ENCODE measurements at regions not wholly inside any gene's neighbourhood (a gene's known extent, or its start where the extent isn't known, plus 50 kb on each side); places are given as distances from the start of the nearest gene placed in this dataset.

- H3K9ac ChIP-seq (ENCODE audit: low read length) = no peak overlapping the region
- no peaks in the 10 kb centered on the region for H3K9me3 ChIP-seq (ENCODE audit: low read length)
- no peak overlapping the region for H2AFZ ChIP-seq (ENCODE audit: low read depth, low read length)
- no peak overlapping the region for H3K27ac ChIP-seq (ENCODE audit: low read length)
- H3F3A ChIP-seq (ENCODE audit: insufficient read depth, low read length, poor library complexity, severe bottlenecking) = no peaks in the 10 kb centered on the region
- no peak overlapping the region for H3K4me2 ChIP-seq (ENCODE audit: low read length)
- H3K36me3 ChIP-seq (ENCODE audit: insufficient read depth, low read length) = no peaks in the 10 kb centered on the region
- no peak overlapping the region for H3K4me3 ChIP-seq (ENCODE audit: low read length)
- H3K79me2 ChIP-seq (replicated peaks; ENCODE audit: insufficient read depth, low read length) = no peaks in the 10 kb centered on the region
- H4K20me1 ChIP-seq (ENCODE audit: insufficient read depth) = no peaks in the 10 kb centered on the region
- TF ChIP-seq POLR2AphosphoS5 (IDR thresholded peaks at IDR 0.05) = no peak
- TF ChIP-seq MXI1 (conservative IDR thresholded peaks at IDR 0.05; ENCODE audit: poor library complexity, severe bottlenecking) = no peak
- no peak for TF ChIP-seq TAF1 (IDR thresholded peaks at IDR 0.05; ENCODE audit: low read depth)
- no peak for TF ChIP-seq EZH2 (IDR thresholded peaks at IDR 0.05; ENCODE audit: borderline replicate concordance, insufficient read depth, low read length, poor library complexity, severe bottlenecking)
- no peak for TF ChIP-seq RAD21 (conservative IDR thresholded peaks at IDR 0.05)
- TF ChIP-seq EP300 (conservative IDR thresholded peaks at IDR 0.05; ENCODE audit: poor library complexity, severe bottlenecking) = no peak
- no peak for TF ChIP-seq REST (IDR thresholded peaks at IDR 0.05; ENCODE audit: borderline replicate concordance)
- TF ChIP-seq CTCF (IDR thresholded peaks at IDR 0.05; ENCODE audit: poor library complexity, severe bottlenecking) = no peak
- no peak for TF ChIP-seq SMC3 (conservative IDR thresholded peaks at IDR 0.05; ENCODE audit: poor library complexity)
- H3K9me2 ChIP-seq (ENCODE audit: insufficient read depth, low read length) = no peaks in the 10 kb centered on the region
- no peaks in the 10 kb centered on the region for H3K27me3 ChIP-seq (ENCODE audit: insufficient read depth, low read depth, low read length)
These were observed 188.5 kb upstream of the CHRM3 start for GRCh38 chr1:239197871-239198270.

- no peak for TF ChIP-seq TAF1 (IDR thresholded peaks at IDR 0.05; ENCODE audit: low read depth)
- TF ChIP-seq SMC3 (conservative IDR thresholded peaks at IDR 0.05; ENCODE audit: poor library complexity) = no peak
- no peak for TF ChIP-seq MXI1 (conservative IDR thresholded peaks at IDR 0.05; ENCODE audit: poor library complexity, severe bottlenecking)
- no peak overlapping the region for H2AFZ ChIP-seq (ENCODE audit: low read depth, low read length)
These were observed 196.3 kb upstream of the CHRM3 start for GRCh38 chr1:239189998-239190512.

More at GRCh38 chr1:239189998-239190512, 196.3 kb upstream of the CHRM3 start:
- no peaks in the 10 kb centered on the region for H3K27me3 ChIP-seq (ENCODE audit: insufficient read depth, low read depth, low read length)
- no peaks in the 10 kb centered on the region for H3K9me3 ChIP-seq (ENCODE audit: low read length)
- H3K4me2 ChIP-seq (ENCODE audit: low read length) = no peak overlapping the region
- H3K4me3 ChIP-seq (ENCODE audit: low read length) = no peak overlapping the region
- no peaks in the 10 kb centered on the region for H4K20me1 ChIP-seq (ENCODE audit: insufficient read depth)
- H3K36me3 ChIP-seq (ENCODE audit: insufficient read depth, low read length) = no peaks in the 10 kb centered on the region
- no peaks in the 10 kb centered on the region for H3F3A ChIP-seq (ENCODE audit: insufficient read depth, low read length, poor library complexity, severe bottlenecking)
- H3K9me2 ChIP-seq (ENCODE audit: insufficient read depth, low read length) = no peaks in the 10 kb centered on the region
- no peak overlapping the region for H3K27ac ChIP-seq (ENCODE audit: low read length)
- H3K9ac ChIP-seq (ENCODE audit: low read length) = no peak overlapping the region
- H3K79me2 ChIP-seq (replicated peaks; ENCODE audit: insufficient read depth, low read length) = no peaks in the 10 kb centered on the region

Data from neural cell (in vitro differentiated cells).